Fibroblast of the aortic adventitia (primary cell): ENCODE measurements at regions not wholly inside any gene's neighbourhood (a gene's known extent, or its start where the extent isn't known, plus 50 kb on each side); places are given as distances from the start of the nearest gene placed in this dataset.

Experiments used
- DNase-seq: peaks from one replicate; pipeline ENCODE4 v3.0.0-alpha.2; 2010; ENCODE audit warnings: low read depth
- H3K4me3 ChIP-seq: 2 replicates; pipeline ENCODE4 v1.5.1; 2011; ENCODE audit warnings: low read depth, mild to moderate bottlenecking, control low read depth, low read length, moderate library complexity
- TF ChIP-seq, protein P1 (sequence below): IDR thresholded peaks from 2 replicates; pipeline ENCODE4 v1.5.1; 2011; ENCODE audit warnings: mild to moderate bottlenecking, low read length, control low read depth, inconsistent platforms; ENCODE audit not compliant: insufficient read depth

- no peak overlapping the region for H3K4me3 ChIP-seq
- TF ChIP-seq, protein P1, sequence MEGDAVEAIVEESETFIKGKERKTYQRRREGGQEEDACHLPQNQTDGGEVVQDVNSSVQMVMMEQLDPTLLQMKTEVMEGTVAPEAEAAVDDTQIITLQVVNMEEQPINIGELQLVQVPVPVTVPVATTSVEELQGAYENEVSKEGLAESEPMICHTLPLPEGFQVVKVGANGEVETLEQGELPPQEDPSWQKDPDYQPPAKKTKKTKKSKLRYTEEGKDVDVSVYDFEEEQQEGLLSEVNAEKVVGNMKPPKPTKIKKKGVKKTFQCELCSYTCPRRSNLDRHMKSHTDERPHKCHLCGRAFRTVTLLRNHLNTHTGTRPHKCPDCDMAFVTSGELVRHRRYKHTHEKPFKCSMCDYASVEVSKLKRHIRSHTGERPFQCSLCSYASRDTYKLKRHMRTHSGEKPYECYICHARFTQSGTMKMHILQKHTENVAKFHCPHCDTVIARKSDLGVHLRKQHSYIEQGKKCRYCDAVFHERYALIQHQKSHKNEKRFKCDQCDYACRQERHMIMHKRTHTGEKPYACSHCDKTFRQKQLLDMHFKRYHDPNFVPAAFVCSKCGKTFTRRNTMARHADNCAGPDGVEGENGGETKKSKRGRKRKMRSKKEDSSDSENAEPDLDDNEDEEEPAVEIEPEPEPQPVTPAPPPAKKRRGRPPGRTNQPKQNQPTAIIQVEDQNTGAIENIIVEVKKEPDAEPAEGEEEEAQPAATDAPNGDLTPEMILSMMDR = no peak
- DNase-seq = peak; percentile 76
Observed at GRCh38 chr6:40947876-40948526, 91.0 kb downstream of the UNC5CL start.

DNA sequence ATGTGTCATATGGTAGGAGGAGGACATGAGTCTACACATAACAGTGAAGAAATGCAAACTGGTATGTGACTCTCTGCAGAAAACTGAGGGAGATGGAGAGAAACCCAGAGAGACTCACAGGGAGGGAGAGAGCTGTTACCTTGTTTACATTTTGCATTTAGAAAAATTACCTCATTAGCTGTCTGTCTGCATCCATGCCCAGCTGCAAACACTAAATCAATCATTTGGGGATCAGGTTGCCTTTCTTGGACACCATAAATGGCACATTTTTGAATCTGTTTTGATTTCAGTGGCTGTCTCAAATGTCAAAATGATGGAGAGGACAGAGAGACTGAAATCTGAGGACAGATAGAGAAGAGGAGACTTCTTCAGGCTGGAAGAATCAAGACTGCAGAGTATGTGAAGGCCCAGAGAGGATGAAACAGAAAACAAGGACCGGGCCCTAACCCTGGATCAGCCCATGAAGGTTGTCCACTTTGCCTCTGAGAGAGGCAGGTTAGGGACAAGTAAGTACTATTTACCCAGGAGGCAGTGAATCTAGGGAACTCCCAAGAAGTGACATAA lies 92.2 kb downstream of the UNC5CL start:
- no peak for DNase-seq
- TF ChIP-seq, protein P1 = no peak
- no peak overlapping the region for H3K4me3 ChIP-seq

GRCh38 chr6:40937491-40937890 lies 101.5 kb downstream of the UNC5CL start:
- TF ChIP-seq, protein P1 = no peak
- no peak overlapping the region for H3K4me3 ChIP-seq
- peak; percentile 20 for DNase-seq

DNA sequence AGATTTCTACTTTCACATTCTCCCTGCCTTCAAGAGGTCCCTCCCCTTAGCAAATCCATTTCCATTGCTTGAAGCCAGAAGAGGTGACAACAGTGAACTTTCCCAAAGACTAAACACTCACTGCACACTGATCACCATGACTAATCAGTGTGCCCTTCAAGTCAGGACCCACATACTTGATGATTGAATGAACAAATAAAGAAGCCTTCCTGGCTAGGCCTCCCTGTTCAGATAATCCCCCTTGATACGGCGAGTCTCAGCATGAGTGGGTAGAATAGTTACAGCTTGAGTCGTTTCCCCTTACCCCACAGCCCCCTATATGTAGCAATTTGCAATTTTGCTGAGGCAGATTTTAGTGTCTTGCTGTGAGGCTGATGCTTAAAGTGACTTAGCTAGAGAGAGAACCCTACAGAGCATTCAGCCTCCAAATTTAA lies 102.2 kb downstream of the UNC5CL start:
- TF ChIP-seq, protein P1 = no peak
- DNase-seq = peak; percentile 65
- H3K4me3 ChIP-seq = no peak overlapping the region

GRCh38 chr6:40933864-40934263 lies 105.2 kb downstream of the UNC5CL start:
- no peak for DNase-seq
- H3K4me3 ChIP-seq = no peak overlapping the region
- TF ChIP-seq, protein P1 = no peak

GRCh38 chr6:40932953-40933352 lies 106.1 kb downstream of the UNC5CL start:
- DNase-seq = no peak
- H3K4me3 ChIP-seq = no peak overlapping the region
- TF ChIP-seq, protein P1 = no peak
